Stimulated activated CD4-positive, alpha-beta T cell treated with anti-CD3 and anti-CD28 coated beads, Interleukin-4, amount 100 ng/mL, for 4 hours (primary cell): ENCODE measurements at regions not wholly inside any gene's neighbourhood (a gene's known extent, or its start where the extent isn't known, plus 50 kb on each side); places are given as distances from the start of the nearest gene placed in this dataset.

Source experiments
- DNase-seq, 2 experiments: peaks; one replicate each; pipeline ENCODE4 v3.0.0-alpha.2; 2020

DNA sequence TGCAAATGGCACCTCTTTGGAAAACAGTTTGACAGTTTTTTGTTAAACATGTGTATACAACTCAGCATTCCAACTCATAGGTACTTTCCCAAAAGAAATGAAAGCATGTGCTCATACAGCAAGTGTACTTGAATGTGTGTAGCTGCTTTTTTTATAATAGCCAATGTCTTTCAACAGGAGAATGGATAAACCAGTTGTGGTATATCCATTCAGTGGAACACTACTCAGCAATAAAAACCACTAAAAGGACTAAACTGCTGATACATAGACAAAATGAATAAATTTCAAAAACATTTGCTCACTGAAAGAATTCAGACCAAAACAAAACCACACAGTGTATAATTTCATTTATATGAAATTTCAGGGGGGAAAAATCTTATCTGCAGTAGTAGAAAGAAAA lies 267.3 kb downstream of the NR2F1-AS1 start:
- no peak for DNase-seq

DNA sequence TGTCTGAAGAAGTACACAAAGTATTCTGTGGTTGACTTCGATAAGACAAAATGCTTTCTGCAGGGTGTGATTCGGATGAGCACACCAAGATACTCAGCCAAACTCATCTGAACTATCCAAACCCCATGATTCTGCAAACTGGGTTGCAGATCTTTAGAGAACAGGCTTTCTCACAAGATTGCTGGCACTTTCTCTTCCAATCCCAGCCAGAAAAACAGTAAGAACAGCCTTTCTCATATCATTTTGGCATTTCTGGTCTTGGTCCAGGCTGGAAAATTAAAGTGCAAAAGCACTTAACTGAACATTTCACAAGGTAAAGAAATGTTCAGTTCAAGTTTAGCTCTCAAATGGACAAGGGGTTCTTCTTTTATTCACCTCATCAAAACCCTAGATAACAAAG lies 269.1 kb downstream of the NR2F1-AS1 start:
- DNase-seq = no peak

DNA sequence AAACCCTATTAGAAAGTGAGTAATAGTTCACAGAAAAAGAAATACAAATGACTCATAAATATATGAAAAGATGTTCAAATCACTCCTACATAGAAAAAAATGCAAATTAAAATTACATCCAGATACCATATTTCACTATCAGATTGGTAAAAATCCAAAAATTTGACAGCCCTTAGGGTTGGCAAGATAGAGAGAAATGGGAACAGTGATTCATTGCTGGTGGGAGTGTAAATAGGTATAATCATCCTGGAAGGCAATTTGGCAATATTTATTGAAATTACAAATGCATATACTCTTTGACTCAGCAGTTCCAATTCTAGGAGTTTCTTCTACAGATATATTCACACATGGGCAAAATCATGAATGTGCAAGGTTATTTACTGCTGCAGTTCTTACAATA lies 273.5 kb downstream of the NR2F1-AS1 start:
- DNase-seq = no peak

DNA sequence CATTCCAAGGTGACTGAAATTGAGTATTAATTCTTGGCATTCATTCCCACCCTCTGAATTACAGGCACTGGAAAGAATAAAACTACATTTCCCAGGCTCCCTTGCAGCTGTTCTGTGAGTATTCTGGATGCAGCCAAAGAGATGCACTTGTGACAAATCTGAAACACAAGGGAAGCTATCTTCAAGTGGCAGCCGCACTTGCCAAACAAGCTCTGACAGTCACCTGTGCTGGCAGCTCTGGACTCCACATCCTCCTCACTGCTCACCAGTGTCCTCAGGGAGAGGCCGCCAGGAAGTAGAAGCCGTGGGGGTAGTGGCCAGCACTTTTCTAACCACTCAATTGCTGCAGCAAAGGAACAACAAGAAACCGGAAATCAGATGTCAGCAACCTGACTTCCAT lies 275.0 kb downstream of the NR2F1-AS1 start:
- no peak for DNase-seq

DNA sequence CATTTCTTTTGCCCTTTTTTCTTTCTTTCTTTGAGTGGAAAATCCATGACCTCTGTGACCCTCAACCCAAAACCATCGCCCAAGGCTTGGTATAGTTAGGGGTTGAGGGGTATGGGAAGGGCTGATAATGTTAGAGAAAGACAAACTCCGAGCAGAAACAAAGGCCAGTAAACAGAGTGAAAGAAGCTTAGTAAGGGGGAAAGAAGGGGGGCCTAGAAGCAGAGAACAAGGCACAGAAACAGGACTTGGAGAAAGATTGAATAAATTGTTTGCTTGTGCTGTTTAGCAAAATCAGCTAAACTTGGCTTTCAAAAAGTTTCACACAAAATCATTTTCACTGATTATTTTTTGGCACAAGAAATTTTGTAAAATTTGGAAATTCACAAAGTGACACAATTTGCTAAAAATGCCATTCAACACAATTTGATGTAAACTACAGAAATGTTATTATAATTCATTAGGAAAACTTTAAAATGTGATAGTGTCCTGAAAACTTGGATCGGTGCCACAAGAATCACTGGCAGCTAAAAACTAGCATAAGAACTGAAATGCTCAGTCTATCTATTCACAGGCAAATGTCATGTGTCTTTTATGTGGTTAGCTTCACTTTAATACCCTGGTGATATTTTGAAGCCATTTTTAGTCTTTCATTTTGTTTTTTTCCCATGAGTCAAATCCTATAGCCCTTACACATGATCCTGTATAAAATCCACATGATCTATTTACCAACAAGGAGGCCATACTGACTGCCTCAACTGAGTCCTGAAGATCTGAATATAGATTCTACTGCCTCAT lies 276.4 kb downstream of the NR2F1-AS1 start:
- DNase-seq = no peak

DNA sequence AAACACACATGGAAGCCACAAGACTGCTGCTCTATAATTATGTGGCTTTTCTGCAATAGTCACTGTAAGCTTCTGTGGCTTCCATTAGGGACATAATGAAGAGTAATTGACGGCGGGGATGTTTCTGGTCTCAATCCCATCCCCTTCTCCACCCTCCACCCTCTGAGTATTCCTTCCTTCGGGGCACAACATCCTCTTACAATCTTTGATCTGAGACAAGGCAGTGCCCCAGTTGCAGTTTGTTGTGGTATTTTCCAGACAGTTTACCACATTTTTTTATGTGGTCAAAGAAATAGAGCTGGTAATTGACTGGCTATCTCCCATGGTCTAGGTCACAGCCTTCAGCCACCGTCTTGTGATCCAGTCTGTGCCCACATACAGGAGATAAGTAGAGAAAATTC lies 277.7 kb downstream of the NR2F1-AS1 start:
- DNase-seq = no peak

DNA sequence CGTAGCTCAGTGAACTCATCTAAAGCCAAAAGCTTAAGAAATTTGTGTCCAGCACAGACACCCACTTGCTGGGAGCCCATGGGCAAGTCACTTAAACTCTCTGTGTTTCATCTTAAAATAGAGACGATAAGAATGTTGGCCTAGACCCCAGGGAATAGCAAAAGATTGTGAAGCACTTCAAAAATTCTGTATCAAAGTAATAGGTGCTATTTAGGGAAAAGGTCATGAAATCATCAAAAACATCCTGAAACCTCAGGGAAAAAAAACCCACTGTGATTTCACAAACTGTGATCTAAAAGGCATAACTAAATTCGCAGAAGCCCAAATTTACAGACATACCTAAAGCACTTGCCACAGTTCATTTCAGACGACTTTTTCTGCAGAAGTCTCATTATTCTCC lies 278.3 kb downstream of the NR2F1-AS1 start:
- no peak for DNase-seq

DNA sequence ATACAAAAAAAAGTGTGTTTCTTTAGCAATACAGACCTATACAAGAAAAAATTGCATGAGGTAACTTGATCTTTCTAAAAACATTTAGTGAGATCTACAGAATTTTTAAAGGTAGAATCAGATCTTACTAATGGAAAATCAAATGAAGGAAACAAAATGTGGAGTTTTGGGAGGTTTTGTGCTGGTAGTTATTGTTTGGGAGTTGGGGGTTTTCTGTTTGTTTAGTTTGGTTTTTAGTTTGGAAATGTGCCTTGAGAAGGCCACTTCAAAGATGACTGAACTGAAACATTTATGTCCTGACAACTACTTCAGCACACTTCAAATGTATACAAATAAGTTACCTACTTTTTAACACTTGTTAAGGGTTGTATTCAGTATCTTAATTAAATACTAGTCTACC lies 280.1 kb downstream of the NR2F1-AS1 start:
- no peak for DNase-seq

DNA sequence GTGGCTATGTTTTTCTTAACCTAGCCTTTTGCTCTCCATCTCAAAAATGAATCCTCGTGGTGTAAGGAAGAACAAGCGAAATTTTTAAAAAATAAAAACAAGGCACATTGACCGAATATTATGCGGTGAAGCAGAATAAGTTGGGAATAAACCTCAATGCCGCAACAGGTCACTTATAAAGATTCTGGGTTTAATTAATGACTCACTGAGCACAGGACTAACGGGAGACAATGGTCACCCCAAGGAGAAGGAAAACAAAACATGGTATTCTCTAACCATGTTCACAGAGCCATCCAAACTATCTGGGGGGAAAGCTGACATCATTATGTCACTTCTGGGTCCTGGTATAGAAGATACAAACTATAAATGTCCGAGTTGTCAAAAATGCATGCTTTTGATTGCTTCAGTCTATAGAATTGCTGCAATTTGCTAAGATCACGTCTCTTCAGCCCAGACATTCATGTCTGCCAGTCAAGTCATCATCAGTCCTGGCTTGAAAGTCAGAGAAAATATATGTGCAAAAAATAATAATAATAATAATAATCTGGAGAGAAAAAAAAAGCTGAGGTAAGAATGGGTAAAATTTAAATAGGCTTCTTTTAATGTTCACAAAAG lies 280.6 kb downstream of the NR2F1-AS1 start:
- DNase-seq = no peak

DNA sequence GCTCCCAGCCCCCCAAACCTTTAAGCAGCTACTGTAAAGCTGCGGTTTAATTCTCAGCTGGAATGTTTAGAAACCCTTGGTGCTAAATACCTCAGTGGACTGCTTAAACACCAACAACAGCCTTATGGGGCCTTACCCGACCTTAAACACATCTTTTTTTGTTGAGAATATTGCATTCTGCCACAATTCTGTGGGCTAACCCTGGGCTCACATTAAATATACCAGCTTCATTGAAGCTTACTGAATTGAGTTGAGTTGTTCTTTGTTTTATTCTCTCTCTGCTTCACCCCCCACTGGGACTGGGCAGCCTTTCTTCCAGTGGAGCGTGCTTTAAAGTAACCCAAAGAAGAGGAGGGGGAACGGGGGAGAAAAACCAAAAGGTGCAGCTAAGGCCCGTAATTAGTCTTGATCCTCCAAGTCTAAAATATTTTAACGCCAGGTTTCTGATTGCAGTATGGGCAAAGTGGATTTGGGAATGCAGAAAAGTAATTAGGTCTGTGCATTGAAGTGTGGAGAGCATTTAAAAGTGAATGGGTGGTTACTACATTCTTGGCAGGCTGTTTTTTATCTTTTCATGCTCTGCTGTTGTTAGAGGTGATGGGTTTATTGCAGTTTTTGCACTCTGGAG lies 281.2 kb downstream of the NR2F1-AS1 start:
- no peak for DNase-seq

DNA sequence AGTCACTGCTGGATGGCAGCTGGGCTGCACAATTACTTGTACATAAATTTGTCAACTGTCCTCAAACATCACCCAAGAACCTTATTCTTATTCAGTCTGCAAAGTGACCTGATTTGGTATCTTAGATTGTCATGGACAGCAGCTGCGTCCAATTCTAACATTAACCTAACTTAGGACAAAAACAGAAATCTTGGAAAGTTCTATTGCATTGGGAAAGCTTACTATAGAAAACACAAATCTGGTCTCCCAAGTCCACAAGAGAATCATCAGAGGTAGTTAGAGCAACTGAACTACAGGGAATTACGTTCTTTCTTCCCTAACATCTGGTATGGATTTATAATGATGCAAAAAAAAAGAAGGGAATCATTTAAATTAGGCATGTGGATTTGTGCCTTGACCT lies 283.9 kb downstream of the NR2F1-AS1 start:
- no peak for DNase-seq

DNA sequence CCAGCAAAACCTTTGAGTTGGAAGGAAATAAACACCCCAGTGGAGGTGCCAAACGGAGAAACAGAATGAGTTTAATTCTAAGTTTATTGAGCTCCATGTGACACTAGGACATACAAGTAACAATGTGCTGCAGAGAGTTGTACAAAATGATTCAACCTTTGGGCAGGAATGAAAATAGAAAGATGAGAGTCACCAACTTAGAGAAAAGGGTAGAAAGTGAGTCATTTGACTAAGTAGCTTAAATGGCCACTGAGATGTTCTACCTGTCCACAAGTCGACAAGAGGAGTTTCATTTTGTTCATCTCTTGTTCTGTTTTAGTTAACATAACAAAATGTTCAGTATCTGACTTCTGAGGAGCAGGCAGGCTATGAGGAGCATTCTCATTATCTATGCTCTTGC lies 284.7 kb downstream of the NR2F1-AS1 start:
- no peak for DNase-seq

DNA sequence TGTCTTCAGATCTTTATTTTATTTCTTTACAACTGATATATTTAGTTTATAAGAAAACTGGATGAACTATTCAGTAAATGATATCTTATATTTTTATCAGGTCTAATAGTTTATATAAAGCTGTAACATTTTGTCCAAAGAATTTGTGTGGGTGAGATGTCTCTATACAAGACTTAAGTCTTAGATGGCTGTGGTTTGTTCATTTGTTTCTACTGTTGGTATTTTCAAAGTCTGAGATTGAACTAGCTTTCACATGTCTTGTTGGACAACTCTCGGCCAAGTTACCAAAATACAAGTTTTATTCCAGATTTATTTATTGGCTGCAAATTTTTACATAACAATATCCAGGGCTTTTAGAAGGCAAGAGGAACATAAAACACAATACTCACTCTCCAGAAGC lies 286.0 kb downstream of the NR2F1-AS1 start:
- no peak for DNase-seq

DNA sequence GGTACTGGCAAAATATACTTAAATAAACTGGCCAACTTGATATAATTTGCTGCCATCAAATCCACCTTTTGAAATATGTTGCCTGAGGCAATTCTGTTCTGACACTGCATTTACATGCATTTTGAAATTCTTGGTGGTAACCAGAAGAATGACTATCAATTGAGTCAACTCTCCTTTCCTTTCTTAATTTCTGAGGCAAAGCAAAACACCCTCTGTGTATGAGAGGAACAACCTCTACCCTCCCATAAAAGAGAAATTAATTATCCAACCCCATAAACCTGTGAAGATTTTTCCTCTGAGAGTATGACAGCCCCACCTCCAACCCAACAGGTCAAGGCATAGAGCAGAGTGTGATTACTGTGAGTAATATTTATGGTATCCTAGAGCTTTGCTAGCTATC lies 286.8 kb downstream of the NR2F1-AS1 start:
- DNase-seq = no peak

DNA sequence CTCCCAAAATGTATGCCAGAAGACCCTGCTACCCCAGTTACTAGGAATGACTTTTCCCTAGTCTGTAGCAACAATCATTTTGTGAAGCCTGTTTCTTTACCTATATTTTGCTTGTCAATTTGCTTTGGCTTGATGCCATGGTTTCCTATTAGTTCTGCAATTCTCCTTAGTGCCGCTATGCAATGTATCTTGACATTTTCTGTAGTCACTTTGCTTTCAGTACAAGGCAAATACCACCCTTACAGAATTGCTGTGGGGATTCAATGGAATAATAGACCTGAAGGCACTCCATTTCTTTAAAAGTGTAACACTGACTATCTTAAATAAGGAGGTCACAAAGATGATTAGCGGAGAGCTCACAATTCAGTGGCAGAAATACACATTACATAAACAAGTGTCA lies 291.1 kb downstream of the NR2F1-AS1 start:
- DNase-seq = no peak

DNA sequence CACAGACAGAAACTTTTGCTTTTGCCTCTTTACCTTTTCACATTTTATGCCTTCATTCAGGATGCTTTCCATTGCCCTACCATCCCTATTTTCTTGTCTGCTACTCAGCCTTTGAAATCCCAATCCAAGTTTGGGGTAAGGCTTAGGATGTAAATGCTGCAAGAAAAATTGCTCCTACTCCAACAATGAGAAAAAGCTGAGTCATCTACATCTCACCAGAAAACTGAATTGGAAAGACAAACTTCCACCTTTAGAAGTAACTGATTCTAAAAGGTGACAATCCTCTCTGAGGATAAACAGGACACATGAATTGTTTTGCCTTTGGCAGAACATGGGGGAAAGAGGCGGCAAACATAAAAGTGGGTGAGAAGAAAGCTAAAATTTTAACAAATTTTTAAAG lies 295.6 kb downstream of the NR2F1-AS1 start:
- DNase-seq = no peak

DNA sequence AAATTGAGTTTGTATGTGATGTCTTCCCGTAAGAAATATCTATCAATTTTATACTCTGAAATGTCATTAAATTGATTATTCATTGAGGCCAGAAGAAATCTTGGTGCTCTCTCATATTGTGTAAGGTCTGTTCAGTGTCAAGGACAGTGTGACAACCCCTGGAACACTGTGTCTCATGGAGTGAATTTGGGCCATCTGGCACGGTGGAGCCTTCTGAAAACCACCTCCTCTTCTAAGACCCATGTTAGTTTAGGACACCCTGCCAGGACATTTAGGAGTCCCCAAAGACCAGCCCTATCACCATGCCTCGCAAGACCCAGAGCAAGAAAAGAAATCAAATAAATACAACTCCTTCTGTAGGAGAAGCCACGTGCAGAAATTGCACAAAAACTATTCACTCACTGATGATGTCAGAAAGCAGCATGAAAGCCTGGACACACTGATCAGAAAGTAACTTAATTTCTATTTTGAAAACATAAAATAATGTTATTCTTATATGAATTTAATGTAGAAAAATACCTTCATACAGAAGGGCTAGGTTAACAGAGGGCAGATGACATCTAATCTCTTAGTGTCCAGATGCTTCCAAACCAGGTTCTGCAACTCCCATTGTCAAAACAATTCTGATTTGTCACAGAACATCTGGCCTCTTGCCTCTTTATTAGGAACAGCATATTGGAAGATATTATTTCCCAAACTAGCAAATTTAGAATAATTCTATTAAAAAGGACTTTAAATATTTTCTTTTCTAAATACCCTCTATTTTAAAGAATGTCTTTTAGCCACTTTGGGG lies 298.8 kb downstream of the NR2F1-AS1 start:
- DNase-seq = no peak

DNA sequence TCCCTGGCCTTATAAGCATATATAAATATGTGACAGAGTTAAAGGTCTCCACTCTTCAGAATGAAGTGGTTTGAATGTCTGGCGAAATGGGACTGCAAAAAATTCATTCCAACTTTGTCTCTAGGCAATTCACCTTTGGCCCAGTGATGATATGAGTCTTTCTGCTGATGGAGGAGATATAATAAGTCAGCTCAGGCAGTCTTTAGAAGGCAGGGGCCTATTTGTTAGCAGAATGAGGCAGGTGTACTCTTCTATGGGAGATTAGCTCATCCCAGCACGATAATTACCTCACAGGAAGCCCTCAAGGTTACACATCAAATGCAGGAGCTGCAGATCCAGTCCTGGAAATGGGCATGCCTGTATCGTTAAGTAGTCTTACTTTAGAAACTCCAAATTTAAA lies 300.5 kb downstream of the NR2F1-AS1 start:
- DNase-seq = no peak

DNA sequence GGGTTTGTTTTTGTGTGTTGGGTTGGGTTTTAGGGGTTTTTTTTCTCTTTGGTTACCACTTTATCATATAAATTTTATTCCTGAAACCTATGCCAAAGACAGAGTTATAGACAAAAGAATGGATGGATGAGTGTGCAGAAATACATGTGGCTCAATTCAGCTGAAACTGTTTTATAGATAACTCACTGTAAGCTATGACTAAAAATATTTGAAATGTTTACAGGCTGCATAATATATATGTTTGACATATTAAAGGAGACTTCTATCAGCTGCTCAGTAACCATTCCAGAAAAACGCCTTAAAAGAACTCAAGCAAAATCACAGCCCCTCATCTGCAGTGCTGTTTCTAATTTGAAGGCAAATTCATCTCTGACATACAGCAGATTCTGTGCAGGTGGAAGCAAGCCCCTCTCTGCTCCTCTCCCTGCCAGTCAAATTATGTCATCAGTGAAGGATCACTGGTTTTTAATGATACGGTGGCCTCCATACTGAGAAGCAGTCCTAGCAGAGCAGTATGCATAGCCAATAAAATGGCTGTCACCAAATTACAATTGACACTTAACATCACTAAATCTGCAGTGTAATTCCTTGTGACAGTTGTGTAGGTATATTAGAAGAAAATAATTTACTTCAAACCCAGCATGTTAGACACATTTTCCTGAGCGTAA lies 301.6 kb downstream of the NR2F1-AS1 start:
- DNase-seq = no peak

DNA sequence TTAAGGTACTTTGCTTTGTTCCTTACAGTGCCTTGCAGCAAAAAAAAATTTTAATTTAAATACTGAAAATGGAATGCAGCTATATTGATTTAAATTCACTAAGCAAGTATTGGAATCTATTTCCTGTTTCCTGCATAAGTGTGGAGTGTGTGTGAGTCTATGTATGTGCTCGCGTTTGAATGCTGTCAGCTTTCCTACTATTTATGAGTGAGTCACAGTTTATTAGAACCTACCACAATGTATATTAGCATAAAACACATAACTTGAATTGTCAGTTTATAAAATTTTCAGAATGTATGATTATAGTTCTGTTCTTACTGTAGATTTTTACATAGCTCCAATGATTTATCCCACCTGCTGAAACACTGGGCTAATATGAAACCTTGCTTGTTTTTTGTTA lies 302.1 kb downstream of the NR2F1-AS1 start:
- DNase-seq = no peak

DNA sequence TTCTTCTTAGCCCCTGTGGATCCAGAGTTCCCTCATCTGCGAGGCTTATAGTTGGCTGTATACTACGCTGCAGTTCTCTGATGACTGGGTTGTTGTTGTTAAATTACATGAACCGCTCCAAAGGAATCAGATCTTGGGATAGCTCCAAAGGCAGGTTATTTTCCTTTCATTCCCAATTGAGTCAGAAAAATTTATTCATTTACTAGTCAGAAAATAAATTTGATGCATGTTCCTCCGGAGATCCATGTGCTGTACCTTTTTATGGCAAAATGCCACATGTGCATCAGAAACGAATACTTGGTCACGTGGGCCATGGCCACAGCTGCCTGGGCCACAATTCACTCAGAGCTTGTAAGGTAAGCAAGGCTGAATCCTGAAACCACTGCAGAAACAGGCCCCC lies 304.0 kb downstream of the NR2F1-AS1 start:
- no peak for DNase-seq

DNA sequence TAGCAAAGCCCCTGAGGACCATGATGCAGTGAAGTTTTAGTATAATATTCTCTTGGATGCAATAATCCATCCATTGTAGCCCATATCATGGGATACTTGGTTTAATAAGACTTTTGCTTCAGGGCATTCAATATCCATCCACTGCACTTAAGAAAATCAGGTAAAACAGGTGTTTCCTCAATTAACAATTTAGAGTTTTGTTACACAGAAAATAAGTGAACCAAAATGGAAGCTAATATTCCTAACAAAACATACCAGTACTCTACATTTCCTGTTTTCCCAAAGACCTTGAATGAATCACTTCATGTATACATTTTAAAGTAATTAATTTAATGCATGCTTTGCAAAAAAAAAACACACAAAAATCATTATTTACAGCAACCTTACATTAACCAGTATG lies 305.6 kb downstream of the NR2F1-AS1 start:
- no peak for DNase-seq

DNA sequence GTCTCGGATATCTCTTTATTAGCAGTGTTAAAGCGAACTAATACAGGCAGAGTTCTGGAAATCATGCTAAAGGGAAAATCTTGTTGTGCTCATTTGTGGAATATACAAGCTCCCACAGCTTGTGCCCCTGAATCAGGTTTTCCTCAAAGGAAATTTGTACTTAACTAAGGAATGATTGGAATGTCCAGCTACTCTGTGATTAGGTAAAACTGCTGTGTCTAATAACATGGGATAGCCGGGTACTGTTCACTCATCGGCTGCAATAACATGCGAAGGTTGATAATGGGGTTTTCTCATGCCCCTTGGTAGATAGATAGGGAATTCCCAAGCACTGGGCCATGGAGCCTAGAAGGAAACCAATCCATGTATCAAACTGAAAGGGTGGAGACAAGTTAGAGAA lies 306.7 kb downstream of the NR2F1-AS1 start:
- DNase-seq = no peak
